Erythroblast (primary cell): ENCODE measurements at regions not wholly inside any gene's neighbourhood (a gene's known extent, or its start where the extent isn't known, plus 50 kb on each side); places are given as distances from the start of the nearest gene placed in this dataset.

ENCODE experiments used
- GATA1 ChIP-seq: IDR thresholded peaks from 2 replicates; pipeline ENCODE4 v1.6.1; 2011; ENCODE audit warnings: low read depth, mild to moderate bottlenecking, control low read depth, low read length, moderate library complexity
- POLR2A ChIP-seq: IDR thresholded peaks from 2 replicates; pipeline ENCODE4 v1.6.1; 2011; ENCODE audit warnings: mild to moderate bottlenecking, low read length

GRCh38 chr7:136566491-136566890 lies 302.0 kb upstream of the CHRM2 start:
- TF ChIP-seq POLR2A (no peak), GATA1 (no peak)
